ENCODE measurements at regions not wholly inside any gene's neighbourhood (a gene's known extent, or its start where the extent isn't known, plus 50 kb on each side); places are given as distances from the start of the nearest gene placed in this dataset.
"Not testable (repeated sequence)": the region's sequence is repeated elsewhere in the genome, so short reads cannot be mapped to it uniquely, and the experiment has no call there.

DNA sequence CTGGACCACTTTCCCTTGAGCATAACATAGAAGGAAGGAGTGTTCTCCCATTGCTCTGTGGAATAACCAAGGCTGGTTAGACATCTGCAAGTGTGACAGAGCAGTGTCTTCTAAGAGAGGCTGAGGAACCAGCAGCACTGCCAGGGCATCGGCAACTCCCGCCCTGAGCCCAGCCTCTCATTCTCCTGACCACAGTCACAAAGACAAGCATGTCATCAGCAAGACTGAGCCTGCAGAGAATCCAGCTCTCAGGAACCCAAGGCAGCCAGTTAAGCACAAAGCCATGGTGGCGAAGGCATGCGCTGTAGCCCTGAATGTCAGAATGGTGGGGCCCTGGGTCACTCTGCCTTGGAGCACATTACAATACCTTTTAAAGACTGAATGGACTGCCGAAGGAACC, 253.9 kb downstream of the AGTPBP1 start:
- intact Hi-C loops (cut with DNase I) = no loop called here
- Histone ChIP-seq H3K36me3 (no peaks in the 10 kb centered on the region), H3K4me1 (no peaks in the 10 kb centered on the region), H3K4me3 (no peak overlapping the region), H3K27me3 (no peaks in the 10 kb centered on the region), H3K27ac (no peak overlapping the region), H3K9me3 (no peaks in the 10 kb centered on the region)
- DNase-seq = no peak
- no peak for ATAC-seq
- TF ChIP-seq, protein P1, sequence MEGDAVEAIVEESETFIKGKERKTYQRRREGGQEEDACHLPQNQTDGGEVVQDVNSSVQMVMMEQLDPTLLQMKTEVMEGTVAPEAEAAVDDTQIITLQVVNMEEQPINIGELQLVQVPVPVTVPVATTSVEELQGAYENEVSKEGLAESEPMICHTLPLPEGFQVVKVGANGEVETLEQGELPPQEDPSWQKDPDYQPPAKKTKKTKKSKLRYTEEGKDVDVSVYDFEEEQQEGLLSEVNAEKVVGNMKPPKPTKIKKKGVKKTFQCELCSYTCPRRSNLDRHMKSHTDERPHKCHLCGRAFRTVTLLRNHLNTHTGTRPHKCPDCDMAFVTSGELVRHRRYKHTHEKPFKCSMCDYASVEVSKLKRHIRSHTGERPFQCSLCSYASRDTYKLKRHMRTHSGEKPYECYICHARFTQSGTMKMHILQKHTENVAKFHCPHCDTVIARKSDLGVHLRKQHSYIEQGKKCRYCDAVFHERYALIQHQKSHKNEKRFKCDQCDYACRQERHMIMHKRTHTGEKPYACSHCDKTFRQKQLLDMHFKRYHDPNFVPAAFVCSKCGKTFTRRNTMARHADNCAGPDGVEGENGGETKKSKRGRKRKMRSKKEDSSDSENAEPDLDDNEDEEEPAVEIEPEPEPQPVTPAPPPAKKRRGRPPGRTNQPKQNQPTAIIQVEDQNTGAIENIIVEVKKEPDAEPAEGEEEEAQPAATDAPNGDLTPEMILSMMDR (IDR thresholded peaks at IDR 0.05) = no peak

DNA sequence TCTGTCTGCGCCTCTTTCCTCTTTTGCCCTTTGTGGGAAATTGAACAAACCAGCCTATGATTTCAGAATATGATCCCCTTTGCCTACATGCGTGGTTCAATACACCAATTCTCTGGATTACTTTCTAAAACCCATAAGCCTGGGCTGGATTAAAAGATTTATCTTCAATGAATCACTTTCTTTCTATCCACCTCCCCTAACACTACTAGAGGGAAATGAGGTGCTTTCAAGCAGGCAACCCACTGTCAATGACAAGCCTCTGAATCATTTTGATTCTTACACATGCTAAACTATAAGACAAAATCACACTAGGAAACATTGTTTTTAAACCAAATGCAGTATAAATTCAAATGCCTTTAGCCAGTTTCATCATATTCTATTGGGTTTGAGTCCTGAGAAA, 257.5 kb downstream of the AGTPBP1 start:
- H3K36me3 ChIP-seq = no peaks in the 10 kb centered on the region
- intact Hi-C loops (cut with DNase I) = no loop called here
- no peaks in the 10 kb centered on the region for H3K9me3 ChIP-seq
- no peak overlapping the region for H3K27ac ChIP-seq
- H3K4me3 ChIP-seq = no peak overlapping the region
- TF ChIP-seq, protein P1 (IDR thresholded peaks at IDR 0.05) = no peak
- no peaks in the 10 kb centered on the region for H3K4me1 ChIP-seq
- H3K27me3 ChIP-seq = no peaks in the 10 kb centered on the region
- DNase-seq (no peak), ATAC-seq (no peak)

DNA sequence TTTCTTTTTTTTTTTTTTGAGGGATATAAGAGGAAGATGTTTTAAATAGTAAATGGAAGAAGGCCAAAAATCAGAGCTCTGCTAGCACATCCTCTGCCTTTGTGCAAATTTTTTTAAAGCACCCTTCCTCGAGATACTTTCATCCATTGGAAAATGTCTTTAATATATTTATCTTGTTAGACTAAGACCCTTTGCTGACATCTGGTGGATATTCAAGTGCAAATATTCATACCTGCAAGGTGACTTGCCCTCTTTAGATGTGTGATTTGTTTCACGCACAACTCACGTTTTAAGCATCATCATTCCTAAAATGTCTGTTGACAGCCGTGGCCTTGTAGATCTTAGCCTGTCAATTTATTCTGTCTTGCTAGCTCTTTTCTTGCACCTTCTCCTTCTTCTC, 258.5 kb downstream of the AGTPBP1 start:
- TF ChIP-seq, protein P1 (IDR thresholded peaks at IDR 0.05) = no peak
- Histone ChIP-seq H3K27ac (no peak overlapping the region), H3K36me3 (no peaks in the 10 kb centered on the region), H3K4me3 (no peak overlapping the region), H3K4me1 (no peaks in the 10 kb centered on the region), H3K9me3 (no peaks in the 10 kb centered on the region), H3K27me3 (no peaks in the 10 kb centered on the region)
- no peak for DNase-seq
- intact Hi-C loops (cut with DNase I) = no loop called here
- ATAC-seq = no peak

DNA sequence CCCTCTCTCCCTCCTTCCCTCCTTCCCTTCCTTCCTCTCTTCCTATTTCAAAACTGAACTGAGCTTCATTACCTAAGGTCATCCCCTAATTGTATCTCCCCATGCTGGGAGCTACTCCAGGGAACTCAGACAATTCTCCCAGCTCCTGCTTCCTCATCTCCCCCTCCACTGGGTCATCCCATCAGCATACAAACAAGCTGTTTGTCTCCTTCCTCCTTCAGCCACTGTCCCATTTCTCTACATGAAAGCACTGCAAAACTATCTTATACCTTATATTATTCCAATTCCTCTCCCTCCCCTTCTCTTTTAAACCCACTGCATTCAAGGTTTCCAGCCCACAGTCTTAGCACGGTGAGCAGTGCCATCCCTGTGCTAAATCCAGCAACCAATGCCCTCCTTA, 262.4 kb downstream of the AGTPBP1 start:
- ATAC-seq (no peak), DNase-seq (no peak)
- no peaks in the 10 kb centered on the region for H3K4me1 ChIP-seq
- no peak overlapping the region for H3K27ac ChIP-seq
- H3K4me3 ChIP-seq = no peak overlapping the region
- TF ChIP-seq, protein P1 (IDR thresholded peaks at IDR 0.05) = no peak
- no peaks in the 10 kb centered on the region for H3K36me3 ChIP-seq
- no peaks in the 10 kb centered on the region for H3K9me3 ChIP-seq
- H3K27me3 ChIP-seq = no peaks in the 10 kb centered on the region
- intact Hi-C loops (cut with DNase I) = no loop called here

DNA sequence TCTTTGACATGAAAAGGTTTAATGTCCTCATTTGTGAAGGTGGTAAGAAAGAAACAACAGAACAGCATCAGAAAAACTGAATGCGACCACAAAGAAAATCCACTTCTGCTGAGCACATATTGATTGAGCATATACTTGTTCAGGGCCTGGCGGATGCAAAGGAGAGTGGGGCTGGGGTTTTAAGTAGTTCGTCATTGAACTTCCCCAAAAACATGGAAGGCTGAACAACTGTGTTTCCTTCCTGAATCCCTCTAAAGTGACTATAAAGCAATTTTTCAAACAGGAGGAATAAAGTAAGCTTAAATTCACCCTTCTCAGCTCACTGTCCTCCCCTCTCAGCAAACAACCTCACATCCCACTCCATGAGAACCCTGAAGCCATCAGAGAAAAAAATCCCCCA, 262.9 kb downstream of the AGTPBP1 start:
- DNase-seq (no peak), ATAC-seq (no peak)
- no peaks in the 10 kb centered on the region for H3K36me3 ChIP-seq
- H3K9me3 ChIP-seq = no peaks in the 10 kb centered on the region
- no peaks in the 10 kb centered on the region for H3K27me3 ChIP-seq
- intact Hi-C loops (cut with DNase I) = no loop called here
- H3K27ac ChIP-seq = no peak overlapping the region
- TF ChIP-seq, protein P1 (IDR thresholded peaks at IDR 0.05) = no peak
- H3K4me1 ChIP-seq = no peaks in the 10 kb centered on the region
- H3K4me3 ChIP-seq = no peak overlapping the region

DNA sequence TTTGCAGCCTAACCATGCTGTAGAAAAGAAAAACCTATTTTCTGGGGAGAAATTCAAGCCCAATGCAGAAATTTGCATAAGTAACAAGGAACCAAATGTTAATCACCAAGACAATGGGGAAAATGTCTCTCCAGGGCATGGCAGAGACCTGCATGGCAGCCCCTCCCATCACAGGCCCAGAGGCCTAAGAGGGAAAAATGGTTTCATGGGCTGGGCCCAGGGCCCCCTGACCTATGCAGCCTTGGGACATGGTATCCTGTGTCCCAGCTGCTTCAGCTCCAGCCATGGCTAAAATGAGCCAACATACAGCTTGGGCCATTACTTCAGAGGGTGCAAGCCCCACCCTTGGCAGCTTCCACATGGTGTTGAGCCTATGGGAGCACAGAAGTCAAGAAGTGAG, 266.9 kb downstream of the AGTPBP1 start:
- ATAC-seq; H3K36me3 ChIP-seq; intact Hi-C loops (cut with DNase I): not testable (repeated sequence)

More for the DNA sequence above, 266.9 kb downstream of the AGTPBP1 start:
- H3K27ac ChIP-seq, H3K4me1 ChIP-seq, H3K9me3 ChIP-seq, H3K27me3 ChIP-seq, H3K4me3 ChIP-seq, DNase-seq: not testable (repeated sequence)
